GM18868 (cell line): ENCODE measurements at regions not wholly inside any gene's neighbourhood (a gene's known extent, or its start where the extent isn't known, plus 50 kb on each side); places are given as distances from the start of the nearest gene placed in this dataset.
"Not testable (repeated sequence)": the region's sequence is repeated elsewhere in the genome, so short reads cannot be mapped to it uniquely, and the experiment has no call there.

Source experiments
- ATAC-seq: cut with Tn5 transposase; IDR thresholded peaks from one replicate; pipeline ENCODE4 v1.9.1; 2021; ENCODE audit warnings: mild to moderate bottlenecking, moderate library complexity; ENCODE audit not compliant: unreplicated experiment

DNA sequence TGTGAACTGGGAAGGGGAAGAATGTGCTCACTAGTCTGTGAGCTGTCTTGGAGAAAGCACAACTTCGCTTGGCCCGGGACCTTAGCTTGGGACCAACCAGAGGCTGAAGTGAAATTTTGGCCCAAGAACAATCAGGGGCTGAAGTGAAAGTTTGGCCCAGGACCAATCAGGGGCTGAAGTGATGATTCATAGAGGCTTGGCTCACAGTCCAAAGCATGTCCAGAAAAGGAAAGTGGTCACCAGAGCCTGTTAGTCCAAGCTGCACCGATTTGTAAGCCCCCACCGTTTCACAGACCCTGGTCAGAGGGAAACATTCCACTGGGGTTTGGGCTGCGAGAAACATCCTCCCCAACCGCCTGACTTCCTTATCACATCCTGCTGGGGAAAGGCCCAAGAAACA is 763.3 kb downstream of the SPATA31A7 start:
- ATAC-seq = not testable (repeated sequence)

DNA sequence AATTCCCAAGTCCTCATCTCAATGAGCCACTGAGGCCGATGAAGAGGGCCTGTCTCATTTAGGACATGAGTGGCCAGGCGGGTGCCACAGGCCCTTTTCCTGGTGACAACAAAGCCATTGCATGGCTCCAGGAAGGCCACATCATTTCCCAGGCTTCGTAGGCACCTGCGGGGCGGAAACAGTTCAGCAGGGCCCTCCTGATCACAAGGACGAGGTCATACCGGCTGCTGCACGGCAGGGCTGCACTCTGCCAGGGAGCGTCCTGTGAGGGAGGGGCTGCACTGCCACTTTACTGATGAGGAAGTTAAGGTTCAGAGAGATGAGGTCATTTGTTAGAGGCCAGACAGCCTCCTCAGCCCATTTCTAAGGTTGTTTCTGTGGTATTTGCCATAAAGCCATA is 781.8 kb downstream of the SPATA31A7 start:
- ATAC-seq = not testable (repeated sequence)

DNA sequence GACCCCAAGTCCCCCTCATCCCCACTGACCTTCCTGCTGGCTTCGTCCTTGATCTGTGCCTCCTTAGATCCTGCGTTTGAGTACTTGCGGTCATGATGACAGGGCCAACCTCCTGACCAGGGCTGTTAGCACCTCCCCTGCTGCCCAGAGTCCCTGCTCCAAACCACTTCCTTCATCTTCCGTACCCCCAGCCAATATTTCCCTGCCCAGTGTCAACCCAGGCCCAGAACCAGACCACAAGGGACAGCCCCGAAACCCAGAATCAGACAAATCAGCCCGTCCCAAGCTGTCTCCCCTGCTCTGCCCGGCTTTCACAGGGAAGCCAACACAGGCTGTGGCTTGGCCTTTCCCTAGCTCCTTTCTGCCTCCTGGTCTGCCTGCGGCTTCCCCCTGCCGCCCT is 784.7 kb downstream of the SPATA31A7 start:
- not testable (repeated sequence) for ATAC-seq

DNA sequence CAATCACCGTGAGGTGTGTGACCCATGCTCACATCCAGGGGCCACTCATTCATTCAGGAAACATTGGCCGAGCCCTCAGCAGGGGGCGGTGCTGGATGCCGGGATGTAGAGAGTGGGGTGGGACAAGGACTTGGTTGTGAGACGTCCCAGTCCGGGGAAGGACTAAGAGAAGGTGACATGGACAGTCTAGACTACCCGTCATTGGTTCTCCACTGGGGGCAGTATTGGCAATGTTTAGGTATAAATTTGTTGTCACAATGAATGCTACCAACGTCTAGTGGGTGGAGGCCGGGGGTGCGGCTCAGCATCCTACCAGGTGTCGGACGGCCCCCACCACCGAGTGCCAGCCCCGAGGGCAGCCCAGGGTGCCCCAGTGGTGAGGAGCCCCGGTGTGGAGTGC is 786.5 kb downstream of the SPATA31A7 start:
- not testable (repeated sequence) for ATAC-seq

DNA sequence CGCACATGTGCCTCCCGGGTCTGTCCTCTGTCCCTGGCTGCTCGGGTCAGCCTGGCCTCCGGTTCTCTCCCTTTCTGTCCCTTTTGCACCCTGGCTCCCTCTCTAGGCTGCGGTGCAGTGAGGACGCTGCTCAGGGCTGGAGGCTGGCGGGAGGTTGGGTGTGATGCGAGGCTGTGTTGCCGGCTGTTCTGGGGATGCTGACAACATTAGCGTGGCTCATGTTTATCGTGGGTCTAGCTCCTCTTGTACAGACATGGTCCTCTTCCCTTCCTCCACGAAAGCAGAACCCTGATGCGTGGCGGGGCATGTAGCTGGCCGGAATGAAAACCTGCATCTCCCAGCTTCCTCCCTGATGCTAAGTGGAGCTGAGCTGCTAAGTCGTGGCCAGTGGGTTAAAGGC is 792.9 kb downstream of the SPATA31A7 start:
- not testable (repeated sequence) for ATAC-seq

DNA sequence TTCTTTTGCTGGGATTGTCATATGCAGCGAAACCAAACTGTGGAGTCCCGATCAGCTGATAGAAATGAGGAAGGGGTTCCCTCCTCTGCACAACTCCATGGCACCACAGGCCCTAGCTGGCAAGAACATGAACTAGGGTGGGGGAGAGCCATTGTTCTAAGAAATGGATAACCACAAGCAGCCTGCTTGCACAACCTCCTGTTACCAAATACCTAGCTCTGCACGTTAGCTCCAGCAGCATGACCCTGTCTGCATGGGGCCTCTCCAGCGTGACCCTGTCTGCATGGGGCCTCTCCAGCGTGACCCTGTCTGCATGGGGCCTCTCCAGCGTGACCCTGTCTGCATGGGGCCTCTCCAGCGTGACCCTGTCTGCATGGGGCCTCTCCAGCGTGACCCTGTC is 793.6 kb downstream of the SPATA31A7 start:
- ATAC-seq = not testable (repeated sequence)

GRCh38 chr9:61983954-61984353 is 794.1 kb downstream of the SPATA31A7 start:
- ATAC-seq = not testable (repeated sequence)

DNA sequence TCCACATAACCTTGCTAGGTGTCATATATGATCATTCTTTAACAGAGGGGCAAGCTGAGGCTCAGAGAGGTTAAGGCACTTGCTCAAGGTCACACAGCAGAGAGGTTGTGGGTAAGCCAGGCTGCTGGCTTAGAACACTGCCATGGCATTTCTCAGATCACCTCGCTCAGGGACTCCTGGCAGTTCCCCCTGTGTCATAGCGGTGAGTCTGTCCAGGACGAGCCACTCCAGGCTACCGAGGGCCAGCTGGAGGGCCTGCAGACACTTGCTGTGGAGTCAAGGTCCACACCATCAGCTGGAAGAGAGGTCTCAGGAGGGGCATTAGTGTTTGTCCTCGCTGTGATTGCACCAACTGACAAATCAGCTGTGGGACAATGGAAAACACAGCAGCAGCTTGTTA is 794.7 kb downstream of the SPATA31A7 start:
- ATAC-seq = not testable (repeated sequence)

GRCh38 chr9:61992110-61992509 is 802.3 kb downstream of the SPATA31A7 start:
- not testable (repeated sequence) for ATAC-seq

GRCh38 chr9:62032441-62032840 is 842.6 kb downstream of the SPATA31A7 start:
- not testable (repeated sequence) for ATAC-seq

DNA sequence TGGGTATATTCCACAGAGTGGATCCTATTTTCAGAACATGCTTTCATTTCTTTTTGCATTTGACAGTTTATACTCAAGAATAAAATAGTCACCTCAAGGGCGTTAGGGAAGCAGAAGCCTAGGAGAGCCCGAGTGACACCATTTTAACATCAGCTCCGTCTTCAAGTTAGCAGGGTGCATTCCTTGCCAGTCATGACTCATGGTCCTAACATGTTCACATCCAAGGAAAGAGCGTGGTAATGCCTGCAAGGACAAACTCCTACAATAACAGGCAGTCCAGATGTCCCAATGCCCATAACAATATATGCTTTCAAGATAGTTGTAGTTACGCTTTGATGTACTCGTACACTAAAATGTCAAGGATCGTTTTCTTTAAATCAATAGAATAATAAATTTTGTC is 848.4 kb downstream of the SPATA31A7 start:
- ATAC-seq = not testable (repeated sequence)

- ATAC-seq = not testable (repeated sequence)
Observed at GRCh38 chr9:62058155-62058554, 868.3 kb downstream of the SPATA31A7 start.

DNA sequence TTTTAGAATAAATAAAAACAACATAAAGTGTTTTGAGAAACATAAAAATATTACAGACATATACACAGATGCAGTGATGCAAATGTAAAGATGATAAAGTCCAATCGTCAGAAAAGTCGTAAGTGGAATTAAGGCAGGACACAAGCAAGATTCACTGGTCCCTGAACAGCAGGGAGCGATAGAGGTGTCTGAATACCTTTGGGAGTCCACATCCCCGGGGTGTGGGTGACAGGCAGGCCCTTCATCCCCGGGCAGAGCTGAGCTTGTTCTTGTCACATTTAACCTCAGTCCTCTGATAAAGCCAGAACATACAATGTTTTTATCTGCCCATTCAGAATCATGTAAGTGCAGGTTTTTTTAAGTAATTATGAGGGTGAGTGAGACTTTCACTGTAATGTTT is 881.2 kb downstream of the SPATA31A7 start:
- not testable (repeated sequence) for ATAC-seq

DNA sequence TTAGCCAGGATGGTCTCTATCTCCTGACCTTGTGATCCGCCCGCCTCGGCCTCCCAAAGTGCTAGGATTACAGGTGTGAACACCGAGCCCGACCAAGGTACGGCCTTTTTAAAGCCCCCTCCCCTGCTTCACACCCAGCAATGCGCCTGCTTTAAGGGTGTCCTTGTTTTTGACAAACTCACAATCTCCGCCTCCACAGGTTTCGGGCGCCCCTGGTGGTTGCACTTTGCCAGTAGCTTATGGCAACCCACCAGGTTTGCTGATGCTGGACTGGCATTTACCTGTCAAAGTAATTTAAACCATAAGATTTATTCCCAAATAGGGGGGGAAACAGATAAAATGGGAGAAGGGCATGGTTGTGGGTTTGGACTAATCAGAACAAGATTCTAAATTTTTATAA is 883.6 kb downstream of the SPATA31A7 start:
- ATAC-seq = not testable (repeated sequence)

DNA sequence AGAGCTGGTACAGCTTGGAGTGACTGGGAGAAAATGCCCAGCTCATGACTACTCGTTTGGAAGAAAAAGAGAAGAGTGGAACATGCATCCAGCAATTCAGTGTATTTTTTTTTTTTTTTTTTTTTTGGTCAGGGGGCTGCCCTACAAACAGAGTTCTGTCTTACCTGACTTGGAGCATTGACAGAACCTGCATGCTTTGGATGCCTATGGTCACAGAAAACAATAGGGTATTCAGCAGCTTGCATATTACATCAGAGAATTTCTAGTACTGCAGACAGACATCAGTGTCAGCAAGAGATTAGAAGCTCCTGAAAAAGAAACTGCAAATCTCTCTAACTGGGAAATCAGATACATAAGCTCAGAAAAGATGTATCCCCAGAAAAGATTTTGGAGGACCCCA is 894.4 kb downstream of the SPATA31A7 start:
- not testable (repeated sequence) for ATAC-seq

DNA sequence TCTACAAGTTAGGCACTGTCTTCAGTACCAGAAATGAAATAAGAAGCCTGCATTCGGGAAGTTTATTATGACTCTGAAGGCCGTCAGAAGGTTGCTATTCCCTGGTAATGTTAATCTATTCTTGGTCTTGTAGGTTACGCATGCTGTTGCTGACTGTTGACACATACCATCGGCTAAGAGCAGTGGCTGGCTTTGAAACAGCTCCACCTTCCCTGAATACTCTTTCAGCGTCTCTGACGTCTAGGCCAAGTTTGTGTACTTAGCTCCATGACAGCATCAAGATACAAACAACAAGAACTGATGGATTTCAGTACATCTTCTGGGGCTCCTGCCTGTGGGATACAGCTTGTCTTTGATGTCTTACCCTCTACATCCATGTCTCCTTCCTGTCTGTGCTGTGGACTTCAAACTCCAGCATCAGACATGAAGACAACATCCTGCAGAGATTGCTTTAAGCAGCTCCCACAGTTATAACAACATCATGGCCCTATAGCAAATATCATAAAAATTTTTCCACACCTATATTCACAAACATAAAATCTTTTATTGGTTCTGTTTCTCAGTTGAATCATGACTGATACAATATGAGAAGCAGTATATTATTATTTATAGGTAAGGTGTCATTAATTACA is 906.0 kb downstream of the SPATA31A7 start:
- ATAC-seq = not testable (repeated sequence)

DNA sequence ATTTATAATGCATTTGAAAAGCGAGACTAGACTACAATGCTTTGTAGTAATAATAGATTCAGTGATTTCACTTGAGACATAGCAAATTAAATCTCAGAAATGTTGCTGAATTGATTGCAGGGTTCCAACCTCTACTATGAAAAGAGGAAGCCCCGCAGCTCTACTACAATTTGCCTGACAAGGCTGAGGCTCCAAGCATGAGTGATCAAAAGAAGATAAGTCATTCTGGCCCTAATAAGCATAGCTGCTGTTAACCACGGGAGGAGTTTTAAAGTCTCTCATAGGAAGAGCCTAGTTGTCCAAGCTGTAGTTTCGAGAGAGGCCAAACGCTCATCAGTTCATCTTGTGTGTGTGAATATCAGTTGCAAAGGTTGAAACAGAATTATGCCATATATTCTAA is 920.6 kb downstream of the SPATA31A7 start:
- peak; percentile 99 for ATAC-seq

DNA sequence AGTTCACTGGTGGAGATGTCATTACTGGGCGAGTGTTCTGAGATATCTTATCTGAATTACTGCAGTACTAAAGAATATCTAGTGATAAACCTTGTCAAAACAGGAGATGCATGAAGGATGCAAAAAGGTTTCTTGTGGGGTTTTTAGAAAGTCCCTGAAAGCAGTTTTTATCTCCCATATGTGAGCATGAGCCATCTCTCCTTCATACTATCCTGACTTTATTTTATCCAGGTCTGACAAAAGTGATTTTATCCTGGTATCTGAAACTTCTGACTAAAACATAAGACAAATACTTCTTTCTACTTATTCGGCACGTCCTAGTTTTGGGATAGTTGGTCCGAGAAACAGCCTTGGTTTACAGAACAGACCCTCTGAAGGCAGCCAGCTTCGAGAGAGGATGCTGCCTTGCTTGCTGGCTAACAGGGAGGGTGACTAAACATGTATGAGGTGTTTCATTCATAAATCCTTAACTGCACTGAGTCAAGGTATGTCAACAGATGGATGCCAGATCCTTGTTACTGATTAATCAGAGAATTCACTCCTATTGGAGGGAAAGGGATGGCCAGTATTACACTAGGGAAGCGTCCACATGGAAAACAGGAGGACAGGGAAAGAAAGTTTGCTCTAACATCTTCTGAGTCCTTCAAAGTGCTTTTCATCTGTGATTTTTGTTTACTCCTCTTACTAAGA is 927.3 kb downstream of the SPATA31A7 start:
- not testable (repeated sequence) for ATAC-seq

- peak; percentile 40 for ATAC-seq
Observed at GRCh38 chr9:62119656-62120055, 929.8 kb downstream of the SPATA31A7 start.

DNA sequence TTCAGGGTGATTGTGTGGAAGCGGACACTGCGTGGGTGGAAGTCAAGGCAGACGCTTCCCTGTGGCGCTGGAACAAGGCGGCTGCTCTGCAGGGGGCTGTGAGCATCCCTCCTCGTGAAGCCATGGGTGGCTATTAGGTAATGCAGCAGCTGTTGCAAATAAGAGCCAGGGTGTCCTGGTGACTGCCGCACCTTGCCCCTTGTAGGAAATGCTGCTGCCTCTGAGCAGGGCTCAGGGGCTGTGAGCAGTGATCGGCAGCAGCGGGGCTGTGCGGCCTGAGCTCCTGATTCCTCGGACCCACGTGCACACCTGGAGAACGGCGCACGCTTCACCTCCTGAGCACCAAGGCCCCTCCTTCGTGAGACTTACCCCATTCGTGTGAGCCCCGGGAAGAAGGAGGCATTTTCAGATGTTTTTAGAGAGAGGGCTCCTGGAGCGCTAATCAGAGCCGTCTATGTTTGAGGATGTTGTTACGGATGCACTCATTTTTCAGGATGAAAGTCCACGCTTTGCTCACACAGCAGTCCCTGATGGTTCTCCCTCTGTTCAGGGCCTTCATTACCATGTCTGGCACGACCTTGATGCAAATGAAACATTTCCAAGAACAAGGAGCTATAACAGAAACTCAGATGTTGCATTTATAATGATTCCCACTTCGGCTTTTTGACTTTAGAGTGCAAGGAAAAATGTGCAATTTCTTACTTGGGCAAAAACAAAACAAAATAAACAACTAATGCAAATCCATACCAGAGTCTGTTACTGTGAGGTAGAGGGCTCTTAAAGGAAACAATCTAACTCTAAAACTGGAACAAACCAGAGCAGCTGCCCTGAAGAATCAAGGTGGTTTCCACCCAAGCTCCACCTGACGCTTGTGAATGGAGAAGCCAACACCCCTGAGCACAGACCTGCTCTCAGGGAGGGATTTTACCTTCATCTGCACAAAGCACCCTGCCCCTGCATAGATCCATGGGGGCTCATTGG is 936.1 kb downstream of the SPATA31A7 start:
- ATAC-seq = not testable (repeated sequence)

DNA sequence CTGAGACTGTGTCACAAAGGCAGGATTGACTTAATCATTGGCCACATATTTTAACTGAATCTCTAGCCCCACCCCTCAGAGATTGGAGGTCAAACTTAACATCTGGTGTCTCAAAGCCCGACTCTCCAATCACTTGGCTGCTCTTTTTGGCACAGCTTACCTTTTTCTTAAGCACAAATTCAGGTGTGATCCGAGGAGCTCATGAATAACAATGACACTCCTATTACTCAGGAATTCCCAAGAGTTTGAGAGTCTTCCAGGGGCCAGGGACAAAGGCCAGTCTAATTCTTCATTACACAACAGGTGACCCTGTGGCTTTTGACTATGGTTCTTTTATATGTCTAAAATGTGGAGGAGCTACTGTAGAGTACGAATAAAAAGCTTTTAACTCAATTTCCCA is 945.2 kb downstream of the SPATA31A7 start:
- ATAC-seq = not testable (repeated sequence)
